ENCODE measurements at regions not wholly inside any gene's neighbourhood (a gene's known extent, or its start where the extent isn't known, plus 50 kb on each side); places are given as distances from the start of the nearest gene placed in this dataset.
"Not testable (repeated sequence)": the region's sequence is repeated elsewhere in the genome, so short reads cannot be mapped to it uniquely, and the experiment has no call there.

GRCh38 chrX:118261151-118261550 lies 84.8 kb upstream of the WDR44 start:
- FAIRE-seq = no peak
- no peak for DNase-seq (ENCODE audit: insufficient read length, low spot score)
- no peak for TF ChIP-seq POU2F2 (IDR thresholded peaks at IDR 0.05; ENCODE audit: low read depth, low read length)
- TF ChIP-seq PAX5 (IDR thresholded peaks at IDR 0.05; ENCODE audit: insufficient read depth, low read length, severe bottlenecking) = no peak
- TF ChIP-seq TAF1 (IDR thresholded peaks at IDR 0.05; ENCODE audit: low read depth, low read length) = no peak
- TF ChIP-seq POLR2A (IDR thresholded peaks at IDR 0.05; ENCODE audit: low read depth, low read length) = no peak
- TF ChIP-seq SPI1 (IDR thresholded peaks at IDR 0.05; ENCODE audit: low read depth, low read length) = no peak
- no peak for TF ChIP-seq POLR2AphosphoS5 (IDR thresholded peaks at IDR 0.05; ENCODE audit: low read depth, low read length)

- no peak for TF ChIP-seq POU2F2 (IDR thresholded peaks at IDR 0.05; ENCODE audit: low read depth, low read length)
- TF ChIP-seq POLR2AphosphoS5 (IDR thresholded peaks at IDR 0.05; ENCODE audit: low read depth, low read length) = no peak
- no peak for TF ChIP-seq POLR2A (IDR thresholded peaks at IDR 0.05; ENCODE audit: low read depth, low read length)
- TF ChIP-seq SPI1 (IDR thresholded peaks at IDR 0.05; ENCODE audit: low read depth, low read length) = no peak
- no peak for TF ChIP-seq PAX5 (IDR thresholded peaks at IDR 0.05; ENCODE audit: insufficient read depth, low read length, severe bottlenecking)
- TF ChIP-seq TAF1 (IDR thresholded peaks at IDR 0.05; ENCODE audit: low read depth, low read length) = no peak
- FAIRE-seq = no peak
- DNase-seq (ENCODE audit: insufficient read length, low spot score) = no peak
These were observed 74.1 kb upstream of the WDR44 start for GRCh38 chrX:118271775-118272174.

- TF ChIP-seq POU2F2 (IDR thresholded peaks at IDR 0.05; ENCODE audit: low read depth, low read length) = no peak
- no peak for TF ChIP-seq TAF1 (IDR thresholded peaks at IDR 0.05; ENCODE audit: low read depth, low read length)
- TF ChIP-seq POLR2AphosphoS5 (IDR thresholded peaks at IDR 0.05; ENCODE audit: low read depth, low read length) = no peak
- TF ChIP-seq PAX5 (IDR thresholded peaks at IDR 0.05; ENCODE audit: insufficient read depth, low read length, severe bottlenecking) = no peak
- DNase-seq (ENCODE audit: insufficient read length, low spot score) (no peak), FAIRE-seq (no peak)
These were observed 73.7 kb upstream of the WDR44 start for GRCh38 chrX:118272242-118272641.

- DNase-seq (ENCODE audit: insufficient read length, low spot score) (no peak), FAIRE-seq (no peak)
- no peak for TF ChIP-seq PAX5 (IDR thresholded peaks at IDR 0.05; ENCODE audit: insufficient read depth, low read length, severe bottlenecking)
- no peak for TF ChIP-seq SPI1 (IDR thresholded peaks at IDR 0.05; ENCODE audit: low read depth, low read length)
- no peak for TF ChIP-seq POU2F2 (IDR thresholded peaks at IDR 0.05; ENCODE audit: low read depth, low read length)
- TF ChIP-seq TAF1 (IDR thresholded peaks at IDR 0.05; ENCODE audit: low read depth, low read length) = no peak
- TF ChIP-seq POLR2A (IDR thresholded peaks at IDR 0.05; ENCODE audit: low read depth, low read length) = no peak
- TF ChIP-seq POLR2AphosphoS5 (IDR thresholded peaks at IDR 0.05; ENCODE audit: low read depth, low read length) = no peak
These were observed 59.7 kb upstream of the WDR44 start for GRCh38 chrX:118286066-118286762.

- DNase-seq (ENCODE audit: insufficient read length, low spot score); FAIRE-seq: not testable (repeated sequence)
These were observed 50.1 kb upstream of the WDR44 start for GRCh38 chrX:118295818-118296217.
